ENCODE measurements at regions not wholly inside any gene's neighbourhood (a gene's known extent, or its start where the extent isn't known, plus 50 kb on each side); places are given as distances from the start of the nearest gene placed in this dataset.

GRCh38 chr4:180683186-180683585 lies 1560.0 kb upstream of the TENM3 start:
- no peak for TF ChIP-seq POLR2AphosphoS5 (IDR thresholded peaks at IDR 0.05; ENCODE audit: low read depth, low read length)
- no peak for TF ChIP-seq POLR2A (IDR thresholded peaks at IDR 0.05; ENCODE audit: low read depth, low read length)
